MM.1S (cell line): ENCODE measurements at regions not wholly inside any gene's neighbourhood (a gene's known extent, or its start where the extent isn't known, plus 50 kb on each side); places are given as distances from the start of the nearest gene placed in this dataset.

Source experiments
- DNase-seq: peaks from one replicate; pipeline ENCODE4 v3.0.0-alpha.2; 2015
- H2AFZ ChIP-seq: fragments of 300-600 bp; sonication (generic); 2 replicates; pipeline ENCODE4 v1.6.0; 2016; ENCODE audit warnings: antibody characterized with exemption, low read length
- H3F3A ChIP-seq: fragments of 300-600 bp; sonication (generic); 2 replicates; pipeline ENCODE4 v1.6.1; 2016; ENCODE audit warnings: mild to moderate bottlenecking, antibody characterized with exemption, low read length, moderate library complexity, mixed read lengths; ENCODE audit not compliant: insufficient read depth
- H3K27ac ChIP-seq: fragments of 300-600 bp; sonication (generic); 2 replicates; pipeline ENCODE4 v1.5.1; 2016; ENCODE audit warnings: mild to moderate bottlenecking, low read length
- H3K27me3 ChIP-seq: fragments of 300-600 bp; sonication (generic); replicated peaks from 2 replicates; pipeline ENCODE4 v1.6.0; 2016; ENCODE audit warnings: low read length; ENCODE audit not compliant: insufficient read depth
- H3K36me3 ChIP-seq: fragments of 300-600 bp; sonication (generic); replicated peaks from 2 replicates; pipeline ENCODE4 v1.6.1; 2016; ENCODE audit warnings: mild to moderate bottlenecking, low read length, mixed read lengths; ENCODE audit not compliant: insufficient read depth
- H3K4me1 ChIP-seq: fragments of 300-600 bp; sonication (generic); 2 replicates; pipeline ENCODE4 v1.6.1; 2016; ENCODE audit warnings: low read length, mixed read lengths
- H3K4me2 ChIP-seq: fragments of 300-600 bp; sonication (generic); 2 replicates; pipeline ENCODE4 v1.6.0; 2016; ENCODE audit warnings: low read depth, low read length
- H3K4me3 ChIP-seq: fragments of 300-600 bp; sonication (generic); 2 replicates; pipeline ENCODE4 v1.5.1; 2016; ENCODE audit warnings: low read length, mixed read lengths
- H3K79me2 ChIP-seq: fragments of 300-600 bp; sonication (generic); 2 replicates; pipeline ENCODE4 v1.6.1; 2016; ENCODE audit warnings: mixed run types, low read length, mixed read lengths
- H3K9ac ChIP-seq: fragments of 300-600 bp; sonication (generic); 2 replicates; pipeline ENCODE4 v1.6.1; 2016; ENCODE audit warnings: low read length, mixed read lengths
- H3K9me2 ChIP-seq: fragments of 300-600 bp; sonication (generic); replicated peaks from 2 replicates; pipeline ENCODE4 v1.6.1; 2016; ENCODE audit warnings: mild to moderate bottlenecking, low read length, mixed read lengths; ENCODE audit not compliant: insufficient read depth
- H3K9me3 ChIP-seq: fragments of 300-600 bp; sonication (generic); replicated peaks from 2 replicates; pipeline ENCODE4 v1.6.1; 2016; ENCODE audit warnings: mild to moderate bottlenecking, low read length, mixed read lengths; ENCODE audit not compliant: insufficient read depth
- H4K20me1 ChIP-seq: fragments of 300-600 bp; sonication (generic); 2 replicates; pipeline ENCODE4 v1.6.1; 2016; ENCODE audit warnings: mild to moderate bottlenecking, low read length, moderate library complexity, mixed read lengths; ENCODE audit not compliant: insufficient read depth
- CTCF ChIP-seq: fragments of 300-600 bp; sonication (generic); IDR thresholded peaks from 2 replicates; pipeline ENCODE4 v1.5.1; 2016; ENCODE audit warnings: antibody characterized with exemption, low read length, mixed read lengths
- EZH2 ChIP-seq: fragments of 300-600 bp; sonication (generic); optimal IDR thresholded peaks from 2 replicates; pipeline ENCODE3; 2017; ENCODE audit warnings: low read depth, mild to moderate bottlenecking, antibody characterized with exemption, low read length, mixed read lengths
- EZH2phosphoT487 ChIP-seq: fragments of 300-600 bp; sonication (generic); IDR thresholded peaks from 2 replicates; pipeline ENCODE4 v1.6.1; 2018; ENCODE audit warnings: antibody characterized with exemption, low read length

- H3F3A ChIP-seq, result no peaks in the 10 kb centered on the region
Measured at GRCh38 chr2:42855221-42855970, 63.0 kb upstream of the HAAO start.

GRCh38 chr2:42854207-42854818 lies 61.9 kb upstream of the HAAO start:
- H4K20me1 ChIP-seq, result no peaks in the 10 kb centered on the region
- H3K4me1 ChIP-seq, result no peaks in the 10 kb centered on the region
- H3K9ac ChIP-seq, result no peak overlapping the region
- H3K27me3 ChIP-seq, result no peaks in the 10 kb centered on the region
- no peak overlapping the region for H3K4me3 ChIP-seq
- no peaks in the 10 kb centered on the region for H3K9me3 ChIP-seq
- no peak overlapping the region for H3K27ac ChIP-seq
- H3K4me2 ChIP-seq, result no peak overlapping the region
- no peaks in the 10 kb centered on the region for H3K36me3 ChIP-seq
- no peaks in the 10 kb centered on the region for H3K9me2 ChIP-seq
- H2AFZ ChIP-seq, result no peak overlapping the region
- no peak for DNase-seq
- no peaks in the 10 kb centered on the region for H3K79me2 ChIP-seq
- TF ChIP-seq EZH2phosphoT487 (no peak), EZH2 (no peak), CTCF (no peak)
- H3F3A ChIP-seq, result no peaks in the 10 kb centered on the region

More at GRCh38 chr2:42855221-42855970, 63.0 kb upstream of the HAAO start:
- H3K27me3 ChIP-seq, result no peaks in the 10 kb centered on the region
- no peak overlapping the region for H3K9ac ChIP-seq
- no peaks in the 10 kb centered on the region for H3K4me1 ChIP-seq
- H4K20me1 ChIP-seq, result no peaks in the 10 kb centered on the region
- H2AFZ ChIP-seq, result no peak overlapping the region
- TF ChIP-seq CTCF, result no peak
- TF ChIP-seq EZH2, result no peak
- no peak for TF ChIP-seq EZH2phosphoT487
- H3K36me3 ChIP-seq, result no peaks in the 10 kb centered on the region
- no peak overlapping the region for H3K27ac ChIP-seq
- H3K79me2 ChIP-seq, result no peaks in the 10 kb centered on the region
- H3K4me3 ChIP-seq, result no peak overlapping the region
- no peak for DNase-seq
- no peaks in the 10 kb centered on the region for H3K9me2 ChIP-seq
- no peaks in the 10 kb centered on the region for H3K9me3 ChIP-seq
- no peak overlapping the region for H3K4me2 ChIP-seq

GRCh38 chr2:42853549-42854206 lies 61.3 kb upstream of the HAAO start:
- Histone ChIP-seq H3K4me3 (no peak overlapping the region), H3K9ac (no peak overlapping the region), H4K20me1 (no peaks in the 10 kb centered on the region), H3K4me1 (no peaks in the 10 kb centered on the region), H3K27me3 (no peaks in the 10 kb centered on the region), H3K9me3 (no peaks in the 10 kb centered on the region), H3K27ac (no peak overlapping the region), H3K36me3 (no peaks in the 10 kb centered on the region), H2AFZ (no peak overlapping the region), H3K9me2 (no peaks in the 10 kb centered on the region), H3K79me2 (no peaks in the 10 kb centered on the region), H3K4me2 (no peak overlapping the region), H3F3A (no peaks in the 10 kb centered on the region)
- no peak for TF ChIP-seq EZH2phosphoT487
- no peak for TF ChIP-seq EZH2
- TF ChIP-seq CTCF, result no peak
- DNase-seq, result no peak
